H1 (cell line): ENCODE measurements at regions not wholly inside any gene's neighbourhood (a gene's known extent, or its start where the extent isn't known, plus 50 kb on each side); places are given as distances from the start of the nearest gene placed in this dataset.

Experiments
- CTCF ChIA-PET: fragments of 300-600 bp; sonication (Branson Sonifier 250); formaldehyde crosslinking; loops from one replicate; lab custom pipeline; 2021; ENCODE audit not compliant: partially characterized antibody; lab: Charles Lee
- POLR2A ChIA-PET: fragments of 300-600 bp; sonication (Branson Sonifier 250); formaldehyde crosslinking; loops from one replicate; lab custom pipeline; 2021; ENCODE audit warnings: inconsistent platforms; ENCODE audit not compliant: partially characterized antibody; lab: Charles Lee
- DNase-seq, 2 experiments: peaks; one replicate each; pipeline versions ENCODE4 v3.0.0 to v3.0.0-alpha.2; 2010 to 2022; ENCODE audit warnings: low spot score in 2 of 2, low read depth in 1 of 2, mixed read lengths in 1 of 2
- FAIRE-seq: peaks from 2 replicates; lab custom pipeline; 2011; peaks lifted over from hg19 to GRCh38; lab: Jason Lieb, UNC
- H2AFZ ChIP-seq: 2 replicates; pipeline ENCODE4 v1.8.1; 2012; ENCODE audit warnings: low read length, inconsistent platforms
- H2AK5ac ChIP-seq: 2 replicates; pipeline ENCODE4 v1.6.1; 2013; ENCODE audit warnings: low read depth, low read length
- H2BK120ac ChIP-seq: replicated peaks from 2 replicates; pipeline ENCODE3; 2013; ENCODE audit warnings: low read depth, low read length, inconsistent platforms
- H2BK12ac ChIP-seq: 2 replicates; pipeline ENCODE4 v1.6.1; 2013; ENCODE audit warnings: low read depth, low read length
- H2BK15ac ChIP-seq: 2 replicates; pipeline ENCODE4 v1.6.1; 2013; ENCODE audit warnings: low read length
- H2BK20ac ChIP-seq: 2 replicates; pipeline ENCODE4 v1.6.1; 2013; ENCODE audit warnings: low read length
- H2BK5ac ChIP-seq: 2 replicates; pipeline ENCODE4 v1.6.1; 2013; ENCODE audit warnings: low read depth, low read length
- H3K14ac ChIP-seq: 2 replicates; pipeline ENCODE4 v1.6.1; 2013; ENCODE audit warnings: inconsistent platforms; ENCODE audit not compliant: insufficient read length
- H3K18ac ChIP-seq: 2 replicates; pipeline ENCODE4 v1.6.1; 2013; ENCODE audit warnings: low read length; ENCODE audit errors: extremely low read depth
- H3K23ac ChIP-seq: 2 replicates; pipeline ENCODE4 v1.6.1; 2013; ENCODE audit warnings: inconsistent platforms; ENCODE audit not compliant: insufficient read length
- H3K23me2 ChIP-seq: 2 replicates; pipeline ENCODE4 v1.6.1; 2013; ENCODE audit warnings: low read depth, low read length
- H3K27ac ChIP-seq: 2 replicates; pipeline ENCODE4 v1.6.1; 2011; ENCODE audit warnings: low read depth, low read length, inconsistent platforms
- H3K27me3 ChIP-seq, 4 experiments: replicated peaks in 1 of 4; 1 replicate in 1 of 4; 2 replicates in 3 of 4; pipeline versions ENCODE4 v1.6.1 to v1.8.1; 2011 to 2013; ENCODE audit warnings: low read length in 3 of 4, mild to moderate bottlenecking in 3 of 4, inconsistent platforms in 2 of 4, mixed read lengths in 2 of 4, moderate library complexity in 1 of 4; ENCODE audit not compliant: control insufficient read depth in 3 of 4, insufficient read depth in 3 of 4; ENCODE audit errors: extremely low read depth in 1 of 4
- H3K36me3 ChIP-seq, 4 experiments: 2 replicates each; pipeline versions ENCODE4 v1.6.1 to v1.8.1; 2011 to 2013; ENCODE audit warnings: mild to moderate bottlenecking in 4 of 4, low read length in 3 of 4, moderate library complexity in 2 of 4, control low read depth in 1 of 4, inconsistent platforms in 1 of 4; ENCODE audit not compliant: insufficient read depth in 4 of 4, control insufficient read depth in 2 of 4
- H3K4ac ChIP-seq: replicated peaks from 2 replicates; pipeline ENCODE3; 2013; ENCODE audit warnings: low read length, low read depth, mixed read lengths, inconsistent platforms; ENCODE audit not compliant: insufficient read length
- H3K4me1 ChIP-seq, 4 experiments: replicated peaks in 1 of 4; 1 replicate in 1 of 4; 2 replicates in 3 of 4; pipeline versions ENCODE4 v1.6.1 to v1.8.1; 2011 to 2013; ENCODE audit warnings: low read length in 3 of 4, inconsistent platforms in 2 of 4, mixed read lengths in 1 of 4; ENCODE audit not compliant: insufficient read depth in 4 of 4, control insufficient read depth in 3 of 4
- H3K4me2 ChIP-seq, 2 experiments: 2 replicates each; pipeline versions ENCODE4 v1.6.1 to v1.8.1; 2011 to 2013; ENCODE audit warnings: low read depth in 2 of 2, low read length in 2 of 2, control low read depth in 1 of 2, inconsistent platforms in 1 of 2, mild to moderate bottlenecking in 1 of 2; ENCODE audit not compliant: insufficient read depth in 1 of 2
- H3K4me3 ChIP-seq, 4 experiments: fragments of 200-600, 300-600 bp in 1 of 4; sonication (generic), shearing (Covaris generic), sonication (Bioruptor Twin) in 1 of 4; 2 replicates each; pipeline versions ENCODE4 v1.5.1 to v1.8.1; 2011 to 2016; ENCODE audit warnings: low read length in 4 of 4, low read depth in 3 of 4, control low read depth in 2 of 4, inconsistent platforms in 2 of 4, mild to moderate bottlenecking in 2 of 4, mixed read lengths in 1 of 4, moderate library complexity in 1 of 4; ENCODE audit not compliant: insufficient read depth in 2 of 4; ENCODE audit errors: extremely low read depth in 1 of 4
- H3K56ac ChIP-seq: replicated peaks from 2 replicates; pipeline ENCODE3; 2013; ENCODE audit warnings: low read depth, mild to moderate bottlenecking, mixed read lengths, low read length, inconsistent platforms; ENCODE audit not compliant: insufficient read length
- H3K79me1 ChIP-seq: 2 replicates; pipeline ENCODE4 v1.6.1; 2013; ENCODE audit warnings: low read depth, low read length, control low read depth
- H3K79me2 ChIP-seq, 2 experiments: 2 replicates each; pipeline versions ENCODE4 v1.6.1 to v1.8.1; 2012 to 2013; ENCODE audit warnings: low read length in 2 of 2, mild to moderate bottlenecking in 2 of 2, inconsistent platforms in 1 of 2; ENCODE audit not compliant: insufficient read depth in 2 of 2, control insufficient read depth in 1 of 2
- H3K9ac ChIP-seq, 4 experiments: replicated peaks in 1 of 4; 1 replicate in 1 of 4; 2 replicates in 3 of 4; pipeline versions ENCODE4 v1.6.1 to v1.8.1; 2011 to 2013; ENCODE audit warnings: low read depth in 3 of 4, low read length in 3 of 4, control low read depth in 2 of 4, mild to moderate bottlenecking in 2 of 4, moderate library complexity in 2 of 4, inconsistent platforms in 1 of 4; ENCODE audit errors: extremely low read depth in 1 of 4
- H3K9me3 ChIP-seq, 2 experiments: 2 replicates each; pipeline versions ENCODE4 v1.6.1 to v1.8.1; 2012 to 2013; ENCODE audit warnings: mild to moderate bottlenecking in 2 of 2, moderate library complexity in 2 of 2, control low read depth in 1 of 2, inconsistent platforms in 1 of 2, low read depth in 1 of 2, low read length in 1 of 2, mixed read lengths in 1 of 2; ENCODE audit not compliant: insufficient read depth in 2 of 2
- H4K20me1 ChIP-seq, 2 experiments: replicated peaks in 1 of 2; 2 replicates each; pipeline versions ENCODE3 to v1.8.1; 2011 to 2013; ENCODE audit warnings: inconsistent platforms in 2 of 2, low read length in 2 of 2, mild to moderate bottlenecking in 1 of 2; ENCODE audit not compliant: insufficient read depth in 2 of 2, control insufficient read depth in 1 of 2
- H4K5ac ChIP-seq: 2 replicates; pipeline ENCODE4 v1.6.1; 2013; ENCODE audit warnings: low read length, low read depth, mixed read lengths, inconsistent platforms; ENCODE audit not compliant: insufficient read length
- H4K8ac ChIP-seq: 2 replicates; pipeline ENCODE4 v1.8.0; 2013; ENCODE audit warnings: mild to moderate bottlenecking, moderate library complexity, low read length, inconsistent platforms; ENCODE audit not compliant: insufficient read depth; ENCODE audit errors: extremely low read depth
- H4K91ac ChIP-seq: replicated peaks from 2 replicates; pipeline ENCODE3; 2013; ENCODE audit warnings: low read length, mixed read lengths, inconsistent platforms; ENCODE audit not compliant: insufficient read length
- BACH1 ChIP-seq: IDR thresholded peaks from 2 replicates; pipeline ENCODE4 v1.6.1; 2012; ENCODE audit warnings: low read length, improper control_type of control experiment
- POLR2A ChIP-seq, 2 experiments: IDR thresholded peaks; 1 replicate in 1 of 2; 2 replicates in 1 of 2; pipeline ENCODE4 v1.6.1; 2011; ENCODE audit warnings: low read depth in 2 of 2, low read length in 2 of 2, mild to moderate bottlenecking in 2 of 2; ENCODE audit errors: control extremely low read depth in 1 of 2
- WGBS, 2 experiments: shearing (Covaris generic) in 1 of 2; methylation state at CpG; one replicate each; pipeline versions ENCODE4 v1.1.6 to v1.1.7; 2013 to 2015; ENCODE audit warnings: low lambda C conversion rate in 2 of 2, mixed read lengths in 2 of 2, inconsistent platforms in 1 of 2, low coverage in 1 of 2, missing lambda C conversion rate in 1 of 2; ENCODE audit not compliant: insufficient replicate concordance in 2 of 2, insufficient coverage in 1 of 2, insufficient read length in 1 of 2; ENCODE audit errors: extremely low coverage in 1 of 2, missing lambda C conversion rate in 1 of 2; 5-methylcytosine and 5-hydroxymethylcytosine counted together

GRCh38 chr7:117997862-117998825 lies 124.9 kb upstream of the CTTNBP2 start:
- Histone ChIP-seq H3K9me3 (no peaks in the 10 kb centered on the region), H3K56ac (no peak overlapping the region), H3K4ac (no peak overlapping the region), H2AFZ (no peak overlapping the region), H3K27me3 (no peaks in the 10 kb centered on the region), H4K20me1 (no peaks in the 10 kb centered on the region), H3K36me3 (no peaks in the 10 kb centered on the region), H4K91ac (no peak overlapping the region), H2BK15ac (no peak overlapping the region), H2BK12ac (no peak overlapping the region), H3K4me1 (peaks cover 0 to 2% (median 0%) of the 10 kb centered on the region in 4 experiments; a peak in 2 of 7 replicates), H3K4me2 (no peak overlapping the region), H3K27ac (no peak overlapping the region), H3K14ac (no peak overlapping the region), H3K9ac (no peak overlapping the region), H2BK20ac (no peak overlapping the region), H2AK5ac (no peak overlapping the region), H4K5ac (no peak overlapping the region), H3K23ac (no peak overlapping the region), H3K4me3 (no peak overlapping the region), H3K23me2 (no peaks in the 10 kb centered on the region), H3K79me1 (no peaks in the 10 kb centered on the region), H4K8ac (no peak overlapping the region), H3K18ac (no peak overlapping the region), H2BK120ac (no peak overlapping the region), H2BK5ac (no peak overlapping the region), H3K79me2 (no peaks in the 10 kb centered on the region)
- CTCF ChIA-PET: no interaction called here
- peak; percentile 55 for FAIRE-seq
- TF ChIP-seq BACH1 (peak; percentile 81), POLR2A (IDR thresholded peaks at IDR 0.05; ENCODE audit: control extremely low read depth in 1 of 2, low read depth in 2 of 2, low read length in 2 of 2) (no peak)
- WGBS, 2 experiments: 89% methylated on average over 7 of the region's 7 CpGs; no CpG with 5 or more reads in 1 of the 2 experiments
- POLR2A ChIA-PET: no interaction called here
- DNase-seq: no peak
